NCI-H146 treated with DMSO at 0.1 percent for 48 hours (cell line): ENCODE measurements at regions not wholly inside any gene's neighbourhood (a gene's known extent, or its start where the extent isn't known, plus 50 kb on each side); places are given as distances from the start of the nearest gene placed in this dataset.
"Not testable (repeated sequence)": the region's sequence is repeated elsewhere in the genome, so short reads cannot be mapped to it uniquely, and the experiment has no call there.

Experiments used
- DNase-seq: peaks from one replicate; lab custom pipeline; 2025; ENCODE audit not compliant: unreplicated experiment; lab: John Stamatoyannopoulos, UW

DNA sequence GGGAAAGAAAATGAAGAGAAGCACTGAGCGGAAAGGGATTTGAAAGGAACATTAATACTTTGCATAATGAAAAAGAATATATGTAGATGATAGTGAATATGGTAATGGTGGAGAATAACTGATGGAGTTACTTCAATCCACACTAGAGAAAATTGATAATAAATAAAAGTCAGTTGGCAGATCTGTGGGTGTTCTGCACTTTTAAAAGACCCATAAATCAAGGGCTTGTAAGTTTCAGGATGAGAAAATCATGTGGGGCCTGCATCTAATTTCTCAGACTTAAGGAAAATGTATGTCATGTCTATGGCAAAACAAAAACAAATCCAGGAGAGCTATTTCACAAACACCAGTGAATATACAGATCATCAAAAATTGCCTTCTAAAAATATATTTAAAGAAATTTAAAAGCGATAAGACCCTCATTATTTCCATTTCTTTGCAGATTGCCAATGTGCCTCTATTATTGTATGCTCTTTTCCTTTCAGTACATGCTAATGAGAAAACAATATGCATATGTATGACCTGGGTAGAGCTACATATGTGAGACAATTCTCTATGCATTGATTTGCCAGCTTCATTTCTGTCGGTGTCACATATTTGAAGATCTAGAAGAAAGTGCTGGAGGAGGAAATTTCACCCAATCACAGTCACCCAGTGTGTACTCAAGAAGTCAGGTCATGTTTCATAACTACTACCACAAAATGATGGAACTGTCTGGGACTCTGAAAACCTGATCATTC, 269.9 kb upstream of the PDZRN3 start:
- no peak for DNase-seq

DNA sequence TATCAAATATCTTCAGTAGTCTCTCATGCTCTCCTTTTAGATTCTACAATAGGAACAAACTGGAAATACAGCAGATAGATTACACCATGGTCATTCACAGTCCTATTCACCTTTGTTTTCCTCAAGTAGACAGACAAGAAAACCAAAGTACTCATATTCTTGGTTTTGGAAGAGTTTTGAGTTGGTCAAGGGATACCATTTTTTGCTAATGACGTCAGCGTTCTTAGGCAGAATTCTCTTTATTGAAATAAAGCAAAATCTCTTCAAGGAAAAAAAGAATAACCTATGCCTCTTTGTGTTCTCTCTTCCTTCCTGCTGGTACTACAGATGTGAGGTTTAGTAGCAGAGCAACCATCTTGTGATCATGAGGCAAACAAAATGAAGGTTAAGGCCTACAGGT, 268.3 kb upstream of the PDZRN3 start:
- no peak for DNase-seq

DNA sequence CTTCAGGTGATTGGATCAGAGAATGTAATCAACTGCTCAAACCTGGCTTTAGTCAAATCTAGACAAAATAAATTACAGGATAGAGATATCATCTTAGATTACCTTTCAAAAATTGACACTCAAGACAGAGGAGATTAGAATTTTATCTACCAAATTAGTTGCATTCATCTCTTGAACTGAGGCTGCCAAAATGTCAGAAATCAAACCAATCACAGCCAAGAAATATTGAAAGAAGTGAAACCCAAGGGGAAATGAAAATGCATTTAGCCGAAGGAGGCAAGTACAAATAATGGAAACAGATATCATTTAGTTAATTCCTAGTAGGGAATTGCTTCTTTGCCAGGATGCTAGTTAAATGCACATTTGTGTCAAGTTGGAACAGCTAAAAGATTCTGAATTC, 261.1 kb upstream of the PDZRN3 start:
- DNase-seq: no peak

DNA sequence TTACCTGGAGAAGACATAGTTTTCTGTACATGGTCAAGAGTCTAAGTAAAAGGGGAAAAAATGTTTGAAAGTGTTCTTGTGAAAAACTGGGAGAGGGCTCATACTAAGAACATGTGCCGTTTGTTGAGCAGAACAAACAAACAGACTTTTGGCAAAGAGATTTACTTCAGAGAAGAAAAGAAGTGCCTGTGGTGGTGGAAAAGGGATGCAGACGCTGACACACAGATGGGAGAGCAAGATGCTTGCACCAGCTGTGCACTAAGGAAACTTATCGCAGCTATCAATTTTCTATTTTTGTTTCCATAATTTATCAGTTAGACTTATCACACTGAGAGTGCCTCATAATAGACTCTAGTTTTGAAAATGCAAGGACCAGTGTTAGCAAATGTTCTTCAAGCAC, 259.6 kb upstream of the PDZRN3 start:
- no peak for DNase-seq

DNA sequence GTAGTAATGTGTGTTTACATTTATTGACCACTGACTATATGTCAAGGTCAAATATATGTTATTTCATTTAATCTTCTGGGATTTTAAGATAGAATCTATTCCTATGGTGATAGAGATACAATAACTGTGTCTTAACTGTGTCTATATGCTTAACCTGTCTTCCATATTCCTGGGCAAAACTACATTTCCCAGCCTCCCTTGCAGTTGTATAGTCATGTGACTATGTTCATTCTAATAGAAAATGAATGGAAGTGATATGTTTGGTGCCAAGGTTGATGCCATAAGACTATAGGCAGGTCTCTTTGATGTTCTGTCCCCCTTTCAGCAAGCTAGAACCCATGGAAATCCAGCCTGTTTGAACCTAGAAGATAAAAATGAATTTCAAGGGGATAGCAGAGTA, 258.8 kb upstream of the PDZRN3 start:
- no peak for DNase-seq

DNA sequence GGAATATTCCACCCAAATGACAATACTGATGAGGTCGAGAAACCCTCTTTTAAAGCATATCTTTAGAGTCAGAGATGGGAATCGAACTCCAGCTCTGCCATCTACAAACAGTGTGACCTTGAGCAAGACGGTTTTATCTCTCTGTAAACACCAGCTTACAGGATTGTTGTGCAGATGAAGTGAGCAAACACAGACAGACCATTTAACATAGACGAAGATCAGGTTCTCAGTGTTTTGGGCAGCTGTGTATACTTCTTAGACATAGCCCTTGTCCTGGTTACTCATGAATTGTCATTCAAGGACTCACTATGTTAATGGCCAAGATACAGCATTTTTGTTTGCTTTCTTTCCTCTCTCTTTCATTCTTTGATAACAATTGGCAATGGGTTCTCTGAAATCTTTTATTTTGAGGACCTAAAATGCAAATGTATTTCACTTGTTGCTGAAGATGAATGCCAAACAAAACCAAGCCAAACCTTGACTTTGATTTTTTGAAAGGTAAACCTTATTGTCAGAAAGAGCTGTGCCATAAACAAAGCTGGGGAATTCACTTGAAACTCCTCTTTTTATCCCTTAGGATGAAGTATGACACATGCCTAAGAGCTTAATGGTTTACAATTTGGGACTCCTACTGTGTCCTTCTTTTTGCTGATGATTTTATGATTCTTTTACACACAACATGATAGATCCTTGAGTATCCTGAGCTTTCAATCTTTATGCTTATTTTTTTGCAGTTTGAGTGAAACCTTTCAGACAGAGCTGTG, 250.0 kb upstream of the PDZRN3 start:
- peak; percentile 29 for DNase-seq

DNA sequence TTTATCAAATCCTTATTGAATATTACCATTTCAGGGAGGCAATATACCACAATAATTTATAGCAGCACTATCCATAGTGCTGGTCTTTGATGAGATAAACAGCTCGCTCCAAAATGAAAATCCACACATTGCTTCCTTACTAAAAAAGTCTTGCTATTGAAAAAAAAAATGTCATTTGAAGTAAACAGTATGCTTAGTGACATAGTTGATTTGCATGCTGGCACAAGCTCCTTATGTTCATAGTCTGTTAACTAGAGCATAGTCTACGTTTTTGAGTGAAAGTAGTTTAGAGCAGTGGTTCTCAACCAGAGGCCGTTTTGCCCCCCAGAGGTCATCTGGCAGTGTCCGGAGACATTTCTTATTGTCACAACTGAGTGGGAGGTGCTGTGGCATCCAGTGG, 249.4 kb upstream of the PDZRN3 start:
- no peak for DNase-seq

DNA sequence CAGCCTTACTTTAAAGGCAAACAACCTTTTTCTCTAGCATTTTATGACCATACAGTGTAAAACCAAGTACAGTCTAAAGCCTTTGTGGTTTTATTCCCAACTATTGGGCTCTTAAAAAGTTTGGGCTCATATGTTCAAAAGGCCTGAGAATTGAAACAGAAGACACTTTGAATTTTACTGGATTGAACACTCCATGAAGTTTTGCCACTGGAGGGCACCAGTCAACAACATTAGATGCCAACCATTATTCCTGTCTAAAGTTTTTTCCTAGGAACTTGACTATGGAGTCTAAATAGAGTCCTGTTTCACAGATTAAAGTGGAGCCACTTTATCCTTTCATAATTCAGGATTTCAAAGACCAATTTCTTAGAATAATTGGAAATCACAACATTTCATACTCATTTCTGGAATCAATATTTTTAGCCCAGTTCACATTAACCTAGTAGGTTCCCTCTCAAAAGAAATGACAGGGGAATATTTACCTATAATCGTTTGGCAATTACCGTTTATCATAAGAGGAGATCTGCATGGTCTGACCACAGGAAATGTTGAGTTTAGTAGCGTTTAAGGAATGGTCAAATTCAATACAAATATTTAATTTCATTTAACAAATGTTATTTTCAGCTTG, 244.1 kb upstream of the PDZRN3 start:
- peak; percentile 42 for DNase-seq

DNA sequence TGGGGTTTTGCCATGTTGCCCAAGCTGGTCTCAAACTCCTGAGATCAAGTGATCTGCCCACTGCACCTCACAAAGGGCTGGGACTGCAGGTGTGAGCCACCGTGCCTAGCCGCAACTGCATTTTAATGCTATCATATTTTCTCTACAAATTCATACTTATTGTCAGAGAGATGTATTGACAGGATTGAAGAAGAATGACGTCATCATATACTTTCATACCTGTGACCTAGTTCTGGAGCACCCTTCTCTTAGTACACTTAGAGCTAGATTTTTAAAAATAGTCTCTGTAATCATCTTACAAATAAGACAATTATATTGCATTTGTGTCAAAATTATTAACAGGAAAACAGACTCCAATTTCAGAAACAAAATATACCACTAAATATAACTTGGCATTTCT, 242.8 kb upstream of the PDZRN3 start:
- DNase-seq: no peak

DNA sequence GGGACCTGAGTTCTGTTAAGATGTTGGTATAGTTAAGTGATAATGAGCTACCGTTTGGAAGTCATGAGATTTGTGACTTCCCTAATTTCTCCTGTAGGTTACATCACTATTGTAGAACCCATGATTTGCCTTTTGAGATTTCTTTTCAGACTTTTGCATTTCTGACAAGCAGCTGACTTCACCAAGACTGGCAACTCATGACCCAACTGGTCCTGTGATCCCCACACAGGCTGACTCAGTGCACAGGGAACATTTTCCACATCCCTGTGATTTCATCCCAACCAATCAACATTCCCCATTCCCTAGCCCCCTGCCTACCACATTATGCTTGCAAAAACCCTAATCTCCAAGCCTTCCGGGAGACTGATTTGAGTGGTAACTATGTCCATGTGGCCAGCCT, 242.1 kb upstream of the PDZRN3 start:
- DNase-seq: no peak

DNA sequence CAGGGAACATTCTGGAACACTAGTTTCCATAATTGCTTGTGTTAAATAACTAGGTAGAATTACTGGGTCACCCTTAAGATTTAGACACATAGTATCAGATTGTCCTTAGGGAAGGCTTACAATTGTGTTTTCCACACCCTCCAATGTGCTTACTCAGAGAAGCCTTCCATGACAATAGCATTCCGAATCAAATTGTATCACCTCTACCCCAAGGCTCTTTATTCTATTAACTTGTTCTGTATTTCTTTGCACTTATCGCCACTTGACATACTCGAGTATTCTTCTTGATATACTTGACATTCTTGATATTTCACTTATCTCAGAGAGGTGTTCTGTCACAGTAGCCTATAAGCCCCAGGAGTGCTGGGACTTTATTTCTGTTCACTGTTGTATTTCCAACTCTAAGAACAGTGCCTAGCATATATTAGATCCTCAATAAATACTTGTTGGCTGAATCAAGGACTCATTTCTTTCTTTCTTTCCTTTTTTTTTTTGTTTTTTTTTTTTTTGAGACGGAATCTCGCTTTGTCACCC, 238.9 kb upstream of the PDZRN3 start:
- no peak for DNase-seq

DNA sequence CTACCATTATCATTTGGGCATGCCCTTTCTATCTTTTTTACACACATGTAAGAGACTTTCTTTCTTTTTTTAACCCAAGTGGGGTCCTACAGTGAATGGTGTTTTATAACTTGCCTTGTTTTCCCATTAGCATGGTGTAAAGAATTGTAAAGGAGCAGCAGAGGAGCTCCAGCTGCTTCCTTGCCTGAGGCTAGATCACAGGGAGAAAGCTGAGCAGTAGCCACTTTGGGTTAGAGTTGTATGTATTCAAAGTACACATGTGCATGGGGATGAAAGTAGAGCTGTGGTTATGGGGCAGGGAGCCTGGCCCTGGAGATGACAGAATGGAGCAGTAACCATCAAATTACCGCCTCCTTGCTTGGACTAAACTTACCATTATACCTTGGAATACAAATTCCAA, 231.1 kb upstream of the PDZRN3 start:
- no peak for DNase-seq

DNA sequence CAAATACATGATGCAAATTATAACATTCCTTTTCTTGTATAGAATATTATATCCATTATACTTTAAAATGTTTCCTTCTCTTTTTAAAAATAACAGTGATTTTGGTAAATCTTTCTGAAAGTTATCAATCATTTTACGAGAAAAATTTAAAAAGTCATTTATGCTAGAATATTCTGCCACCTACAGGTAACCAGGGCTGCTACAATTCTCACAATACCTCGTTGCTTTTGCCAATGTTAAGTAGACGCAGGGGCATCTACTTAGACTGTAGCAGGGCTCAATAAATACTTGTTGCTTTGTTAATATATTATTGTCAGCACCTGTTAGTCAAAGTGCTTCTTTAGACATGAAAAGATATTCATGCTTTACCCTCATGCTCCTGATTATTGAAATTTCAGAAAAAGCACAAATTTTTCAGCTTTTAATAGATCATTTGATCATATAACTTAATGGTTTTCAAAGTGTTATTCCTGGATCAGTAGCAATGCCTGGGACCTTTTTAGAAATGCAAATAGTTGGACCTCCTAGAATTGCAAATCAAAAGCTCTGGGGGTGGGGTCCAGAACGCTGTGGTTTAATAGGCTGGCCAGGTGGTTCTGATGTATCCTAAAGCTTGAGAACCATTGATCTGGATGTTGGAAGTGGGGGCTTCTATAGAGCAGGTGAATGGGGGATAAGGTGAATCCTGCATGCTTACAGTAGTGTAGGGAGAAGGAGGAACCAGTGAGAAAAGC, 223.6 kb upstream of the PDZRN3 start:
- DNase-seq: peak; percentile 3

DNA sequence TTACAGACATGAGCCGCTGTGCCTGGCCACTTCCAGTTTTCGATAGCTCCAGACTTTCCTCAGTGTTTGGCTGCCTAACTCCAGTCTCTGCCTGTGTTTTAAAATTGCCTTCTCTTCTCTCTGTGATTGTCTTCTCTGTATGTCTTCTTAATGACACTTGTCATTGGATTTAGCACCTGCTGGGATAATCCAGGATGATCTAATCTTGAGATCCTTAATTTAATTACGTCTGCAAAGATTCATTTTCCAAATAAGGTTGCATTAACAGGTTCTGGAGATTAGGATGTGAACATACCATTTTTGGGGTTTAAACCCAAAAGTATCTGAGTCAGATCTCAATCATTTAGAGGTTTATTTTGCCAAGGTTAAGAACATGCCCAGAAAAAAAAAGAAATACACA, 222.2 kb upstream of the PDZRN3 start:
- no peak for DNase-seq

DNA sequence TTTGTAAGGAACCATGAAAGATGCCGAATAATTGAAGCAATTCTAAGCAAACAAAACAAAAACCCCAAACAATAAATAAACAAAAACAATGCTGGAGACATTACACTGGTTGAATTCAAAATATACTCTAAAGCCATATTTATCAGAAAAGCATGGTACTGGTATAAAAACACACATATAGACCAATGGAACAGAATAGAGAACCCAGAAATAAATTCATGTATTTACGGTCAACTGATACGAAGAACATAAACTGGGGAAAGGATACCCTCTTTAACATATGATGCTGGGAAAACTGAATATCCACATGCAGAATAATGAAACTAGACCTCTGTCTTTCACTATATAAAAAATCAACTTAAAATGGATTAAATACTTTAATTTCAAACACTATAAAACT, 214.3 kb upstream of the PDZRN3 start:
- no peak for DNase-seq

DNA sequence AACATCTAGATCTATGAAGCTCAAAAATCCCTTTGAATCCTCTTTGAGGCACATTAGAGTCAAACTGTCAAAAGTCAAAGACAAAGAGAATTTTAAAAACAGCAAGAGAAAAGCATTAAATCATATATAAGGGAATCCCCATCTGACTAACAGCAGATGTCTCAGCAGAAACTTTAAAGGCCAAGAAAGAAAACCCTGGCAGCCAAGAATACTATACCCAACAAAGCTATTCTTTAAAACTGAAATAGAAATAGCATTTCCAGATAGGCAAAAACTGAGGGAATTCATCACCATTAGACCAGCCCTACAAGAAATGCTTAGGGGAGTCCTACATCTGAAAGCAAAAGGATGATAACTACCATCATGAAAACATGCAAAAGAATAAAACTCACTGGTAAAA, 211.2 kb upstream of the PDZRN3 start:
- DNase-seq: no peak

DNA sequence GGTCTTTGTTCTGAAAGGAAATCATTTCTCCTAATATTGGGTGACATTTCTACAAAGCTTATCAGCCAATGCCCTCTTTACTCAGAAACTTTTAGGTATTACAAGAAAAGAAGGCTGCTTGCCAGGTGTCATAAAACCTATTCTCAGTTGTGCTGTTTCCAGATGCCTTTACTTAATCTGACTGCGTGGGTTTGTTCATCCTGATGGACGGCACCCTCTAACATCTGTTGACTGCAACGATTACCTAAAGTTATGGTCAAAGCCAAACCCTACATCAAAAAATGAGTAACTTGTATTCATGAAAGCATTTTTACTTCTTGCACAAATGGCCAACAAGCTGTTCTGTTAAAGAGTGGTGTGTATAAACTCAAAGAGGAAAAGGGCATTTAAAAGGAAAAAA, 207.7 kb upstream of the PDZRN3 start:
- DNase-seq: no peak

DNA sequence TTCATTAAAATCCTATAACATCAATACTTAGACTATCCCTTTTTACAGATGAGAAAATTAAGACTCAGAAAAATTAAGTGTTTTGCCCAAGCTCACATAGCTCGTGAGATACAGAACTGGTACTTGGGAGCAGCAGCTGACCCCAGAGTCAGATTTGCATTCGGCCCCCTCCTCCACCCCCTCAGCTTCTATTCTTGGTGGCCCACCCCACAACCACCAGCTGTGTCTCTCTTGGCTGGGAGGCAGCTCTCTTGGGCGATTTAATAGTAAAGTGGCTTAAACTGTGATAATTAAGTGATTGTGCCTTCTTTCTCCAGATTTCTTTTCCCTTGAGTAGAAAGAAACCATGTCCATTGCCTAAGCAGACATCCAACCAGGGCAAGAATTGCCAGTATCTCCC, 203.6 kb upstream of the PDZRN3 start:
- no peak for DNase-seq

DNA sequence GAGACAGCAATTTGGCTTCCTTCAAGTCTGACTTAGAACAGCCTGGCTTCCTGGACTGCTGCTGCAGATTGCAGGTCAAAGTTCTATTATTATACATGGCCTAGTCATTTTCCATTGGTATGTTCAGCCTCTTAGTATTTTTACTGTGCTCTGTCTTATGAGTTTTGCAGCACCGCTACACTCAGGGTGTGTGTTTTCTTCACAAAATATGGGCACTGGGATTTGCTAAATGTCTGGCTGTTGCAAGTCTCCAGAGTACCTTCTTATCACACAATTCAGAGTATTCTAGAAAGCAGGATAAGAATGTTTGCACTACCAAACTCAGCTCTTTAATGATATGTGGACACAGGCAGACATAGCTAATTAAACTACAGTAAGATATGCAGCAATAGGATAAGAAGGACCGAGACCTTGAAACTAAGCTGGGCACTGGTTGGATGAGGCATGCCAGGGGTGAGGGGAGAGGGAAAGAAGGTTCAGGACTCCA, 203.0 kb upstream of the PDZRN3 start:
- DNase-seq: no peak

DNA sequence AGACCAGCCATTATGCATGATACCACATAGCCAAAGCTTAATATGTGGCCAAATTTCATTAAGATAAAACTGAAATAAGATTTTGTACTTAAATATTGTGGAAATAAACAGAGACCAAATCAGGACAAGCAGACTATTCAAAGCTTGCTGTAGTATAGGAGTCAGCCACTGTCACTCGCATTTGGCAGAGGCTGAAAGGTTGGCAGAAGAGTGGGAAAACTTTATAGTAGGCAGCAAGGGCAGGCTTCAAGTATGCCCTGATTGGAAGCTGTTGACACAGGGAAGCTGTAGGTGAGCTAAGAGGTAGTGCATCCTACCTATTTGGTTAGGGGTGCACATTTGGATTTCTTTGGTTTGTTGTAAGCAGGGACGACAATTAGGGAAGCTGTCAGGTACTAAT, 202.5 kb upstream of the PDZRN3 start:
- no peak for DNase-seq

DNA sequence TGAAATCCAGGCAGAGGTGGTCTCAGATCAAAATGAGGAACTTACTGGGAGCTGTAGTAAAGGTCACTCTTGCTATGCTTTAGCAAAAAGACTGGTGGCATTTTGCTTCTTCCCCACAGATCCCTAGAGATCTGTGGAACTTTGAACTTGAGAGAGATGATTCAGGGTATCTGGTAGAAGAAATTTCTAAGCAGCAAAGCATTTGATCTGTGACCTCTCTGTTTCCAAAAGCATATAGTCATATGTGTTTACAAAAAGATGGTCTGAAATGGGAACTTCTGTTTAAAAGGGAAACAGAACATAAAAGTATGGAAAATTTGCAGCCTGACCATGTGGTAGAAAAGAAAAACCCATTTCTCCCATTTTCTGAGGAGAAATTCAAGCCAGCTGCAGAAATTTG, 196.2 kb upstream of the PDZRN3 start:
- not testable (repeated sequence) for DNase-seq
